ENCODE measurements at regions not wholly inside any gene's neighbourhood (a gene's known extent, or its start where the extent isn't known, plus 50 kb on each side); places are given as distances from the start of the nearest gene placed in this dataset.

- no peak for DNase-seq
Observed at GRCh38 chr5:18811661-18812060, 1176.3 kb downstream of the CDH18 start.

- DNase-seq: no peak
Observed at GRCh38 chr5:18828351-18828750, 1159.6 kb downstream of the CDH18 start.

- DNase-seq: no peak
Observed at GRCh38 chr5:18829539-18829938, 1158.5 kb downstream of the CDH18 start.

GRCh38 chr5:18850216-18850615 is 1137.8 kb downstream of the CDH18 start:
- no peak for DNase-seq

GRCh38 chr5:18872978-18873377 is 1115.0 kb downstream of the CDH18 start:
- no peak for DNase-seq

GRCh38 chr5:18876565-18876964 is 1111.4 kb downstream of the CDH18 start:
- no peak for DNase-seq

GRCh38 chr5:18881615-18882014 is 1106.4 kb downstream of the CDH18 start:
- no peak for DNase-seq

GRCh38 chr5:18882154-18882553 is 1105.8 kb downstream of the CDH18 start:
- no peak for DNase-seq

- DNase-seq: no peak
Observed at GRCh38 chr5:18888821-18889220, 1099.2 kb downstream of the CDH18 start.

GRCh38 chr5:18900644-18901043 is 1087.4 kb downstream of the CDH18 start:
- DNase-seq: no peak

- no peak for DNase-seq
Observed at GRCh38 chr5:18920966-18921365, 1067.0 kb downstream of the CDH18 start.

GRCh38 chr5:18932081-18932480 is 1055.9 kb downstream of the CDH18 start:
- DNase-seq: no peak

- no peak for DNase-seq
Observed at GRCh38 chr5:18944771-18945170, 1043.2 kb downstream of the CDH18 start.

- DNase-seq: no peak
Observed at GRCh38 chr5:18954239-18954638, 1033.8 kb downstream of the CDH18 start.

- DNase-seq: no peak
Observed at GRCh38 chr5:18959535-18959934, 1028.5 kb downstream of the CDH18 start.

GRCh38 chr5:18961234-18961633 is 1026.8 kb downstream of the CDH18 start:
- DNase-seq: no peak

- DNase-seq: no peak
Observed at GRCh38 chr5:18965893-18966292, 1022.1 kb downstream of the CDH18 start.

GRCh38 chr5:18967637-18968036 is 1020.4 kb downstream of the CDH18 start:
- DNase-seq: no peak

- DNase-seq: no peak
Observed at GRCh38 chr5:18968966-18969365, 1019.0 kb downstream of the CDH18 start.

GRCh38 chr5:18970000-18970399 is 1018.0 kb downstream of the CDH18 start:
- no peak for DNase-seq

GRCh38 chr5:18972177-18972576 is 1015.8 kb downstream of the CDH18 start:
- DNase-seq: no peak

- no peak for DNase-seq
Observed at GRCh38 chr5:18975624-18976023, 1012.4 kb downstream of the CDH18 start.

GRCh38 chr5:18977880-18978279 is 1010.1 kb downstream of the CDH18 start:
- DNase-seq: no peak

GRCh38 chr5:18984559-18985080 is 1003.4 kb downstream of the CDH18 start:
- no peak for DNase-seq

- DNase-seq: no peak
Observed at GRCh38 chr5:18985171-18985758, 1002.7 kb downstream of the CDH18 start.

Data from inflammatory macrophage (primary cell).